H1 (cell line): ENCODE measurements at regions not wholly inside any gene's neighbourhood (a gene's known extent, or its start where the extent isn't known, plus 50 kb on each side); places are given as distances from the start of the nearest gene placed in this dataset.

Experiments
- KDM1A ChIP-seq: fragments of 200-600, 300-600 bp; sonication (generic); IDR thresholded peaks from 2 replicates; pipeline ENCODE4 v1.7.1; 2016; ENCODE audit warnings: mild to moderate bottlenecking, low read length, borderline replicate concordance
- SP2 ChIP-seq: IDR thresholded peaks from 2 replicates; pipeline ENCODE4 v1.6.1; 2012; ENCODE audit warnings: mild to moderate bottlenecking, low read length, inconsistent platforms
- SUZ12 ChIP-seq: fragments of 200-600 bp; sonication (generic); IDR thresholded peaks from 2 replicates; pipeline ENCODE4 v1.6.1; 2012; ENCODE audit warnings: mild to moderate bottlenecking, inconsistent platforms, low read length, moderate library complexity, mixed read lengths

DNA sequence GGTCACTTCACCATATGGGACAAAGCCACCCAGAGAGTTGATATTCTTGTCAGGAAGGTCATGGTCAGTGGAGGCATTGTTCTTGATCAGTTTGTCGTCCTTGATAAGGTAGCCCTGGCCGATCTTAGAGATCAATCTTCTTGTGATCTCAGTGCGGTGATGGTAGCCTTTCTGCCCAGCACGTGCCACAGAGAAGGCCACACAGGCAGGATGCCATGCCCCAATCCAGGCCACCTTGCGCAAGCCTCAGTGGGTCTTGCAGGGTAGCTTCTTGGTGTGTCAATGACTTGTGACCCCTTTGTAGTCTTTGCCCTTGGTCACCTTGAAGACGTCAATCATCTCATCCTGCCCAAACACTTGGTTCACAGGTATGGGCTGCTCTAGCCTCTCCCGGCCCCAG is 143.9 kb upstream of the ASB18 start (continued):
- TF ChIP-seq KDM1A (no peak), SUZ12 (no peak), SP2 (no peak)
